Heart left ventricle (tissue), 16 donors: ENCODE measurements at regions not wholly inside any gene's neighbourhood (a gene's known extent, or its start where the extent isn't known, plus 50 kb on each side); places are given as distances from the start of the nearest gene placed in this dataset.
A peak's percentile ranks its signal among the peaks of the same experiment; 100 is the strongest.

Experiments used
- ATAC-seq, 4 donors: fragments of 200-7000 bp; cut with Tn5 transposase; one replicate each; pipeline ENCODE4 v1.9.1; 2020 to 2022; ENCODE audit warnings: moderate library complexity in 4 of 4, mild to moderate bottlenecking in 3 of 4, moderate number of reproducible peaks in 1 of 4
- DNase-seq, 5 donors: peaks; one replicate each; pipeline ENCODE4 v3.0.0-alpha.2; 2020
- H3K27ac ChIP-seq, 12 donors: fragments of 200-600 bp; sonication (generic) in 4 of 12; one replicate each; pipeline versions ENCODE4 v1.5.0 to v1.8.0; 2016 to 2022; ENCODE audit warnings: mild to moderate bottlenecking in 2 of 12
- H3K27me3 ChIP-seq, 9 donors: fragments of 200-600 bp; sonication (generic) in 2 of 9; one replicate each; pipeline versions ENCODE4 v1.5.1 to v1.8.0; 2016 to 2022; ENCODE audit warnings: mild to moderate bottlenecking in 3 of 9
- H3K36me3 ChIP-seq, 9 donors: fragments of 200-600 bp; sonication (generic) in 2 of 9; one replicate each; pipeline versions ENCODE4 v1.5.0 to v1.8.0; 2018 to 2022; ENCODE audit warnings: mild to moderate bottlenecking in 2 of 9
- H3K4me1 ChIP-seq, 12 donors: fragments of 200-600 bp; sonication (generic) in 4 of 12; one replicate each; pipeline versions ENCODE4 v1.5.0 to v1.8.0; 2016 to 2022; ENCODE audit warnings: mild to moderate bottlenecking in 3 of 12
- H3K4me3 ChIP-seq, 12 donors: fragments of 200-600 bp; sonication (generic) in 4 of 12; one replicate each; pipeline versions ENCODE4 v1.5.0 to v1.8.0; 2017 to 2022; ENCODE audit warnings: mild to moderate bottlenecking in 9 of 12, moderate library complexity in 4 of 12
- H3K9me3 ChIP-seq, 12 donors: fragments of 200-600 bp; sonication (generic) in 4 of 12; one replicate each; pipeline versions ENCODE4 v1.5.0 to v1.8.0; 2016 to 2022; ENCODE audit warnings: mild to moderate bottlenecking in 1 of 12
- POLR2A ChIP-seq, 2 donors: fragments of 450-650 bp; IDR thresholded peaks; one replicate each; pipeline ENCODE4 v1.6.1; 2017; ENCODE audit warnings: antibody characterized with exemption in 2 of 2, mild to moderate bottlenecking in 2 of 2, moderate library complexity in 2 of 2
- WGBS, 4 donors: extraction: QIAGEN DNeasy Blood & Tissue Kit in 2 of 4; methylation state at CpG; one replicate each; pipeline versions ENCODE4 v1.1.5 to v1.1.7; 2013 to 2018; 5-methylcytosine and 5-hydroxymethylcytosine counted together
- intact Hi-C, 10 donors: fragments of 100-400 bp; cut with DNase I; formaldehyde crosslinking; loops; one replicate each; pipeline versions ENCODE4 v1.11.1 to v1.14.2; 2022
- TF ChIP-seq, protein P1 (sequence below), 12 donors: fragments of 200-600 bp; sonication (generic) in 4 of 12; IDR thresholded peaks; one replicate each; pipeline versions ENCODE4 v1.5.0 to v1.8.0; 2018 to 2022; ENCODE audit warnings: antibody characterized with exemption in 12 of 12, mild to moderate bottlenecking in 5 of 12
- donor health status: ischemic (EF 13 %, LVEDD 7.1; RV severe dilation, severe dysfunction).
- donor health status: healthy with polysubstance abuse.
- donor health status: DM: no; HTN: yes; CAD: no.
- donor health status: DM: no; HTN: no; CAD: no.
- donor health status: ischemic (EF 25% LVEDD 6.9; RV normal size, moderate dysfunction).
- donor health status: ischemic (EF 25% LVEDD 5.7; RV mildly dilated, moderate dysfunction).
- donor health status: healthy.
- donor health status: DM: yes; HTN: yes; CAD: no.
- donor health status: ischemic (EF 35%, LVEDD 5.7; RV mildly dilated, moderate dysfunction).
- donor health status: nonischemic (EF 11% LVEDD 7.7; RV severe dilation, severe dysfunction).
- donor health status: DM: yes; HTN: yes; CAD: no.
- donor health status: PGD.
- donor health status: ischemic (EF 29% LVEDD 5.4; RV normal size, mild dysfunction).
- donor health status: nonischemic (EF 23%, LVEDD 6.1; RV moderate dilation, normal function).

DNA sequence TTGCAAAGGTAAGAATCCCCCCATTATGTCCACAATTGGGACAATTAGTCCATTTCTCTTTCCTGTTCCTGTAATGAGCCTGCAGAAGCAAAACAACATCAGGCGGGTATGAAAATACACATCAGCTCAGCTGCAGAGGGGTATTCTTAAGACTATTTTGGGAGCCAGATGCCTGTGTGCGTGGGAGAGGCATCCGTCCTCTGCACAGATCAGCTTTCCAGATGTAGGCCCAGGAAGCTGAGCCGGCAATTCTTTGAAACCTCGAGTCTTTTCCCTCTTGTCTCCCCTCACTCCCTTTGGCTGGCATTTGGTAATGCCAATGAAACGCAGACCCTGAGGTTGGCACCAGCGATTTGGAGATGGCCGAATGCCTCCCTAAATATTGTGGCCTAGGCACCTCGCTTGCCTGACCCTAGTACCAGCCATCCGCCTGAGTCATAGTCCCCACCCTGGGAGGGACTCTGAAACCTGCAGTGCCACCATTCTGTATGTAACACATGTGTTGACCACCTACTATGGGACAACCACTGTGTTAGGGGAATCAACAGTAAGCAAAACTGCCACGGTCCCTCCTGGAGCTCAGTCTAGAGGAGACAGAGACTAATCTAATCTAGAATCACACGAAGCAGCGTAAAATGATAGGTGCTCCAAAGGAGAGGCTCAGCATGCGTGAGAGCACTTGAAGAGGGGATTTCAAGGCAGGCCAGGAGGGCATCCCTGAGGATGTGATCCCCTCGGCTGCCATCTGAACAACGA is 603.0 kb downstream of the MATN1 start:
- Histone ChIP-seq H3K4me1 (peaks cover 0 to 21% (median 10%) of the 10 kb centered on the region in 12 donors), H3K9me3 (no peaks in the 10 kb centered on the region), H3K36me3 (no peaks in the 10 kb centered on the region), H3K27me3 (peaks cover 0 to 2% (median 0%) of the 10 kb centered on the region in 9 donors), H3K4me3 (no peak overlapping the region), H3K27ac (peak overlapping the region in 1 of 12 donors; percentile 24)
- DNase-seq: no peak
- TF ChIP-seq, protein P1, sequence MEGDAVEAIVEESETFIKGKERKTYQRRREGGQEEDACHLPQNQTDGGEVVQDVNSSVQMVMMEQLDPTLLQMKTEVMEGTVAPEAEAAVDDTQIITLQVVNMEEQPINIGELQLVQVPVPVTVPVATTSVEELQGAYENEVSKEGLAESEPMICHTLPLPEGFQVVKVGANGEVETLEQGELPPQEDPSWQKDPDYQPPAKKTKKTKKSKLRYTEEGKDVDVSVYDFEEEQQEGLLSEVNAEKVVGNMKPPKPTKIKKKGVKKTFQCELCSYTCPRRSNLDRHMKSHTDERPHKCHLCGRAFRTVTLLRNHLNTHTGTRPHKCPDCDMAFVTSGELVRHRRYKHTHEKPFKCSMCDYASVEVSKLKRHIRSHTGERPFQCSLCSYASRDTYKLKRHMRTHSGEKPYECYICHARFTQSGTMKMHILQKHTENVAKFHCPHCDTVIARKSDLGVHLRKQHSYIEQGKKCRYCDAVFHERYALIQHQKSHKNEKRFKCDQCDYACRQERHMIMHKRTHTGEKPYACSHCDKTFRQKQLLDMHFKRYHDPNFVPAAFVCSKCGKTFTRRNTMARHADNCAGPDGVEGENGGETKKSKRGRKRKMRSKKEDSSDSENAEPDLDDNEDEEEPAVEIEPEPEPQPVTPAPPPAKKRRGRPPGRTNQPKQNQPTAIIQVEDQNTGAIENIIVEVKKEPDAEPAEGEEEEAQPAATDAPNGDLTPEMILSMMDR (IDR thresholded peaks at IDR 0.05): no peak
- no peak for TF ChIP-seq POLR2A (IDR thresholded peaks at IDR 0.05)
- ATAC-seq: peak in 1 of 4 donors; percentile 41
- 62 to 86% (median 75%) methylated on average over 16 of the region's 16 CpGs for WGBS, 4 donors
- intact Hi-C loops: loop anchor here in 2 of 10 donors (5.0 kb wide), 1 partner anchor 72 kb away; no protein-coding TSS in a partner anchor

DNA sequence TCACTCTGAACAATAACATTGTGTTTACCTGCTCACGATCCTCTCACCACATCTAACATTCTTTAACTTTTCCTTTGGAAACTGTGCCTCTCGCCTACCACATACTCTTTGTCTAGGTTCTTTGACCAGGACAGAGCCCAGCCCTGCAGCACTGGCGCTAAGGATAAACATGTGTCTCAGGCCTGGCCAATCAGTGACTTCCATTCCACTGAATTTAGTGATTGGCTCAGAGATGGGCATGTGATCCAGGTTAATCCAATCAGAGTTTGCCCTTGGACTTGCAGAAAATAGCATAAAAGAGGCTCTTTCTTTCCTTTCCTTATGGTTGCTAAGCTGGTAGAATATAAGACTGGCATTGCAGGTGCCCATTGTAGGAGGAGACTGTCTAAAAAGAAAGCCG is 605.7 kb downstream of the MATN1 start:
- TF ChIP-seq, protein P1 (IDR thresholded peaks at IDR 0.05): no peak
- no peak for TF ChIP-seq POLR2A (IDR thresholded peaks at IDR 0.05)
- WGBS, 4 donors: 94 to 97% (median 97%) methylated on average over 4 of the region's 4 CpGs

DNA sequence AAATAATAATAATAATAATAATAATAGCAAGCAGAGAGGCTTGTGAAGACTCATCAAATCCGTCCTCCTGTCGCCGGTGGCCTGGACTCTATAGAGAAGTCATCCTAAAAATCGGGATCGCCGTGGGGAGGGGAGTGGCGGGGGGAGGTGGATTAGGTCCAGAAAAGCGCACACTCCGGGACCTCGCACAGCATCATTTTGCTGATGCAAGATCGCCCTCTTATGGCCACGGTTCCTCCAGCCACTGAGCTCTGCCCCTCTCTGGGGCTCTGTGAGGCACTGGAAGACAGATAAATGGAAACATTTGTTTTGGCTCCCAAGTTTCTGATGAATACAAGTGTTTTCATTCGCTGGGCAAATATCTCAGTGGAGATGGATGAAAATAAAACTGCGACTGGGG is 612.0 kb downstream of the MATN1 start:
- WGBS, 4 donors: 2 to 4% (median 3%) methylated on average over 14 of the region's 14 CpGs
- Histone ChIP-seq H3K27ac (no peak overlapping the region), H3K9me3 (no peaks in the 10 kb centered on the region), H3K27me3 (peaks cover 0 to 67% (median 16%) of the 10 kb centered on the region in 9 donors), H3K36me3 (no peaks in the 10 kb centered on the region), H3K4me1 (no peaks in the 10 kb centered on the region), H3K4me3 (no peak overlapping the region)
- ATAC-seq: peak in 3 of 4 donors; percentile 75 to 78 (median 76)
- intact Hi-C loops: loop anchor here in 9 of 10 donors (1.0 to 10.0 kb wide), 9 partner anchors 263 to 877 kb away; partner anchors contain the start of genes PTPRU (in 4 of the 9) and MECR (in 1 of the 9)
- TF ChIP-seq, protein P1 (IDR thresholded peaks at IDR 0.05): peak; percentile 39 to 70 (median 58)
- no peak for TF ChIP-seq POLR2A (IDR thresholded peaks at IDR 0.05)
- peak in 3 of 5 donors; percentile 35 to 43 (median 39) for DNase-seq

More for the DNA sequence above, 605.7 kb downstream of the MATN1 start:
- intact Hi-C loops: loop anchor here in 6 of 10 donors (10.0 kb wide), 5 partner anchors 257 to 883 kb away; partner anchors contain the start of genes MECR (in 1 of the 6) and PTPRU (in 1 of the 6)
- H3K27ac ChIP-seq: no peak overlapping the region
- H3K27me3 ChIP-seq: peaks cover 0 to 9% (median 0%) of the 10 kb centered on the region in 9 donors
- no peaks in the 10 kb centered on the region for H3K36me3 ChIP-seq
- peaks cover 0 to 14% (median 4%) of the 10 kb centered on the region in 12 donors for H3K4me1 ChIP-seq
- ATAC-seq (no peak), DNase-seq (no peak)
- no peak overlapping the region for H3K4me3 ChIP-seq
- no peaks in the 10 kb centered on the region for H3K9me3 ChIP-seq

DNA sequence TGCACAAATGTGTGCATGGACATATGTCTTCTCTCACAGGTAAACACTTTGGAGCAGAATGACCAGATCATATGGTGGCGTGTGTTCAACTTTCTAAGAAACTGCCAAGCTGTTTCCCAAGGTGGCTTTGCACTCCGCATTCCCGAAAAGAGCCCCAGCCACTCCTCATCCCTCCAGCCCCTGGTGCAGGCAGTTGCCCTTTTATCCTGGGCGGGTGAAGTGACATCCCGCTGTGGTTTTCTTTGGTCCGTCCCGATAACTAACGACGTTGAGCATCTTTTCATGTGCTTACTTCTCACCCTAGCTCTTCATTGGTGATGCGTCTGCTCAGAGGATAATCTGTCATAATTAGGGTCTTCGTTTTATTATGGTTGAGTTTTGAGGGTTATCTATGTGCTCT is 612.5 kb downstream of the MATN1 start:
- Histone ChIP-seq H3K9me3 (no peaks in the 10 kb centered on the region), H3K27ac (no peak overlapping the region), H3K27me3 (peaks cover 0 to 73% (median 16%) of the 10 kb centered on the region in 9 donors), H3K4me1 (no peaks in the 10 kb centered on the region), H3K36me3 (no peaks in the 10 kb centered on the region), H3K4me3 (no peak overlapping the region)
- intact Hi-C loops: loop anchor here in 9 of 10 donors (1.0 to 10.0 kb wide), 10 partner anchors 38 to 876 kb away; partner anchors contain the start of genes PTPRU (in 4 of the 9) and MECR (in 1 of the 9)
- 47 to 50% (median 49%) methylated on average over 11 of the region's 11 CpGs for WGBS, 4 donors
- DNase-seq (no peak), ATAC-seq (no peak)
- TF ChIP-seq, protein P1 (IDR thresholded peaks at IDR 0.05): no peak
- TF ChIP-seq POLR2A (IDR thresholded peaks at IDR 0.05): no peak
